ENCODE measurements at regions not wholly inside any gene's neighbourhood (a gene's known extent, or its start where the extent isn't known, plus 50 kb on each side); places are given as distances from the start of the nearest gene placed in this dataset.

GRCh38 chr6:91171754-91172462 lies 585.0 kb upstream of the MAP3K7 start:
- no peak overlapping the region for H3K27ac ChIP-seq (ENCODE audit: low read length)
- H3K9me3 ChIP-seq (ENCODE audit: control insufficient read depth, low read length): no peaks in the 10 kb centered on the region
- intact Hi-C loops (cut with DNase I): no loop called here
- no peaks in the 10 kb centered on the region for H3K4me1 ChIP-seq (ENCODE audit: control insufficient read depth, insufficient read depth, low read length)
- DNase-seq (no peak), ATAC-seq (no peak)
- H3K27me3 ChIP-seq (ENCODE audit: control insufficient read depth, insufficient read depth): no peaks in the 10 kb centered on the region
- H3K4me3 ChIP-seq (ENCODE audit: low read length): no peak overlapping the region
- WGBS: 77% methylated on average over 7 of the region's 7 CpGs

- Histone ChIP-seq H3K4me3 (ENCODE audit: low read length) (no peak overlapping the region), H3K9me3 (ENCODE audit: control insufficient read depth, low read length) (no peaks in the 10 kb centered on the region), H3K4me1 (ENCODE audit: control insufficient read depth, insufficient read depth, low read length) (no peaks in the 10 kb centered on the region), H3K27me3 (ENCODE audit: control insufficient read depth, insufficient read depth) (no peaks in the 10 kb centered on the region), H3K27ac (ENCODE audit: low read length) (no peak overlapping the region)
- 24% methylated on average over 3 of the region's 3 CpGs for WGBS
- DNase-seq (no peak), ATAC-seq (no peak)
- intact Hi-C loops (cut with DNase I): no loop called here
Observed at GRCh38 chr6:91167846-91168245, 581.0 kb upstream of the MAP3K7 start.

- no peaks in the 10 kb centered on the region for H3K27me3 ChIP-seq (ENCODE audit: control insufficient read depth, insufficient read depth)
- intact Hi-C loops (cut with DNase I): no loop called here
- no peaks in the 10 kb centered on the region for H3K9me3 ChIP-seq (ENCODE audit: control insufficient read depth, low read length)
- no peaks in the 10 kb centered on the region for H3K4me1 ChIP-seq (ENCODE audit: control insufficient read depth, insufficient read depth, low read length)
- 88% methylated on average over 11 of the region's 11 CpGs for WGBS
- DNase-seq: no peak
- no peak overlapping the region for H3K27ac ChIP-seq (ENCODE audit: low read length)
- H3K4me3 ChIP-seq (ENCODE audit: low read length): no peak overlapping the region
- no peak for ATAC-seq
Observed at GRCh38 chr6:91166271-91167046, 579.6 kb upstream of the MAP3K7 start.

- WGBS: 91% methylated on average over 7 of the region's 7 CpGs
- Histone ChIP-seq H3K27ac (ENCODE audit: low read length) (no peak overlapping the region), H3K9me3 (ENCODE audit: control insufficient read depth, low read length) (no peaks in the 10 kb centered on the region), H3K4me3 (ENCODE audit: low read length) (no peak overlapping the region), H3K27me3 (ENCODE audit: control insufficient read depth, insufficient read depth) (no peaks in the 10 kb centered on the region), H3K4me1 (ENCODE audit: control insufficient read depth, insufficient read depth, low read length) (no peaks in the 10 kb centered on the region)
- ATAC-seq (no peak), DNase-seq (no peak)
- intact Hi-C loops (cut with DNase I): no loop called here
Observed at GRCh38 chr6:91164105-91164504, 577.2 kb upstream of the MAP3K7 start.

GRCh38 chr6:91161246-91161645 lies 574.4 kb upstream of the MAP3K7 start:
- Histone ChIP-seq H3K27ac (ENCODE audit: low read length) (no peak overlapping the region), H3K4me3 (ENCODE audit: low read length) (no peak overlapping the region), H3K4me1 (ENCODE audit: control insufficient read depth, insufficient read depth, low read length) (no peaks in the 10 kb centered on the region), H3K27me3 (ENCODE audit: control insufficient read depth, insufficient read depth) (no peaks in the 10 kb centered on the region), H3K9me3 (ENCODE audit: control insufficient read depth, low read length) (no peaks in the 10 kb centered on the region)
- WGBS: 86% methylated on average over 7 of the region's 7 CpGs
- intact Hi-C loops (cut with DNase I): no loop called here
- no peak for DNase-seq
- ATAC-seq: no peak

- no peaks in the 10 kb centered on the region for H3K27me3 ChIP-seq (ENCODE audit: control insufficient read depth, insufficient read depth)
- H3K4me3 ChIP-seq (ENCODE audit: low read length): no peak overlapping the region
- no peak overlapping the region for H3K27ac ChIP-seq (ENCODE audit: low read length)
- no peaks in the 10 kb centered on the region for H3K9me3 ChIP-seq (ENCODE audit: control insufficient read depth, low read length)
- WGBS: 46% methylated on average over 5 of the region's 5 CpGs
- no peak for DNase-seq
- H3K4me1 ChIP-seq (ENCODE audit: control insufficient read depth, insufficient read depth, low read length): no peaks in the 10 kb centered on the region
- no peak for ATAC-seq
- intact Hi-C loops (cut with DNase I): no loop called here
Observed at GRCh38 chr6:91155129-91155785, 568.4 kb upstream of the MAP3K7 start.

- 87% methylated on average over 5 of the region's 5 CpGs for WGBS
- H3K4me1 ChIP-seq (ENCODE audit: control insufficient read depth, insufficient read depth, low read length): no peaks in the 10 kb centered on the region
Observed at GRCh38 chr6:91152824-91153223, 566.0 kb upstream of the MAP3K7 start.

GRCh38 chr6:91149956-91150705 lies 563.3 kb upstream of the MAP3K7 start:
- 73% methylated on average over 2 of the region's 2 CpGs for WGBS
- H3K4me1 ChIP-seq (ENCODE audit: control insufficient read depth, insufficient read depth, low read length): no peaks in the 10 kb centered on the region

More at GRCh38 chr6:91152824-91153223, 566.0 kb upstream of the MAP3K7 start:
- intact Hi-C loops (cut with DNase I): no loop called here
- Histone ChIP-seq H3K27me3 (ENCODE audit: control insufficient read depth, insufficient read depth) (no peaks in the 10 kb centered on the region), H3K9me3 (ENCODE audit: control insufficient read depth, low read length) (no peaks in the 10 kb centered on the region), H3K4me3 (ENCODE audit: low read length) (no peak overlapping the region), H3K27ac (ENCODE audit: low read length) (no peak overlapping the region)
- no peak for ATAC-seq
- DNase-seq: no peak

GRCh38 chr6:91149246-91149955 lies 562.5 kb upstream of the MAP3K7 start:
- no peaks in the 10 kb centered on the region for H3K4me1 ChIP-seq (ENCODE audit: control insufficient read depth, insufficient read depth, low read length)
- intact Hi-C loops (cut with DNase I): no loop called here
- 52% methylated on average over 8 of the region's 8 CpGs for WGBS

More at GRCh38 chr6:91149956-91150705, 563.3 kb upstream of the MAP3K7 start:
- Histone ChIP-seq H3K9me3 (ENCODE audit: control insufficient read depth, low read length) (no peaks in the 10 kb centered on the region), H3K27me3 (ENCODE audit: control insufficient read depth, insufficient read depth) (no peaks in the 10 kb centered on the region), H3K4me3 (ENCODE audit: low read length) (no peak overlapping the region), H3K27ac (ENCODE audit: low read length) (no peak overlapping the region)
- ATAC-seq (no peak), DNase-seq (no peak)
- intact Hi-C loops (cut with DNase I): no loop called here

GRCh38 chr6:91144126-91144525 lies 557.3 kb upstream of the MAP3K7 start:
- DNase-seq (no peak), ATAC-seq (no peak)
- H3K4me1 ChIP-seq (ENCODE audit: control insufficient read depth, insufficient read depth, low read length): no peaks in the 10 kb centered on the region
- no peaks in the 10 kb centered on the region for H3K27me3 ChIP-seq (ENCODE audit: control insufficient read depth, insufficient read depth)
- 78% methylated on average over 3 of the region's 3 CpGs for WGBS
- H3K4me3 ChIP-seq (ENCODE audit: low read length): no peak overlapping the region
- H3K9me3 ChIP-seq (ENCODE audit: control insufficient read depth, low read length): no peaks in the 10 kb centered on the region
- no peak overlapping the region for H3K27ac ChIP-seq (ENCODE audit: low read length)
- intact Hi-C loops (cut with DNase I): no loop called here

More at GRCh38 chr6:91149246-91149955, 562.5 kb upstream of the MAP3K7 start:
- H3K9me3 ChIP-seq (ENCODE audit: control insufficient read depth, low read length): no peaks in the 10 kb centered on the region
- ATAC-seq (no peak), DNase-seq (no peak)
- no peak overlapping the region for H3K27ac ChIP-seq (ENCODE audit: low read length)
- H3K27me3 ChIP-seq (ENCODE audit: control insufficient read depth, insufficient read depth): no peaks in the 10 kb centered on the region
- H3K4me3 ChIP-seq (ENCODE audit: low read length): no peak overlapping the region
